ENCODE measurements at regions not wholly inside any gene's neighbourhood (a gene's known extent, or its start where the extent isn't known, plus 50 kb on each side); places are given as distances from the start of the nearest gene placed in this dataset.

GRCh38 chr3:147755310-147755709 lies 346.1 kb downstream of the ZIC1 start:
- no peaks in the 10 kb centered on the region for H3K4me1 ChIP-seq

GRCh38 chr3:147756476-147756875 lies 347.3 kb downstream of the ZIC1 start:
- H3K4me1 ChIP-seq = no peaks in the 10 kb centered on the region
- no peak overlapping the region for H3K9ac ChIP-seq
- no peaks in the 10 kb centered on the region for H3K27me3 ChIP-seq
- H3K9me3 ChIP-seq (replicated peaks in 1 of 11) = no peaks in the 10 kb centered on the region
- no peak overlapping the region for H3K27ac ChIP-seq
- H4K20me1 ChIP-seq = no peaks in the 10 kb centered on the region
- no peak for TF ChIP-seq Cebpa-rat (IDR thresholded peaks at IDR 0.05)
- H3K36me3 ChIP-seq = no peaks in the 10 kb centered on the region
- no peak overlapping the region for H3K4me2 ChIP-seq
- H3K4me3 ChIP-seq = no peak overlapping the region

More at GRCh38 chr3:147755310-147755709, 346.1 kb downstream of the ZIC1 start:
- no peak overlapping the region for H3K9ac ChIP-seq
- H3K36me3 ChIP-seq = no peaks in the 10 kb centered on the region
- H3K27ac ChIP-seq = no peak overlapping the region
- no peak for TF ChIP-seq Cebpa-rat (IDR thresholded peaks at IDR 0.05)
- no peak overlapping the region for H3K4me3 ChIP-seq
- no peak overlapping the region for H3K4me2 ChIP-seq
- H3K27me3 ChIP-seq = no peaks in the 10 kb centered on the region
- H3K9me3 ChIP-seq (replicated peaks in 1 of 11) = peaks cover 0 to 5% (median 3%) of the 10 kb centered on the region in 11 experiments; a peak in 7 of 22 replicates
- H4K20me1 ChIP-seq = no peaks in the 10 kb centered on the region

GRCh38 chr3:147757866-147758265 lies 348.7 kb downstream of the ZIC1 start:
- H3K9ac ChIP-seq = no peak overlapping the region
- H3K4me1 ChIP-seq = no peaks in the 10 kb centered on the region
- no peak overlapping the region for H3K4me2 ChIP-seq
- no peak for TF ChIP-seq Cebpa-rat (IDR thresholded peaks at IDR 0.05)
- no peaks in the 10 kb centered on the region for H3K27me3 ChIP-seq
- no peaks in the 10 kb centered on the region for H3K36me3 ChIP-seq
- H4K20me1 ChIP-seq = no peaks in the 10 kb centered on the region
- H3K27ac ChIP-seq = no peak overlapping the region
- H3K4me3 ChIP-seq = no peak overlapping the region
- no peaks in the 10 kb centered on the region for H3K9me3 ChIP-seq (replicated peaks in 1 of 11)

- no peaks in the 10 kb centered on the region for H3K9me3 ChIP-seq (replicated peaks in 1 of 11)
- no peak overlapping the region for H3K4me2 ChIP-seq
- no peak overlapping the region for H3K27ac ChIP-seq
- no peaks in the 10 kb centered on the region for H4K20me1 ChIP-seq
- H3K4me1 ChIP-seq = no peaks in the 10 kb centered on the region
- H3K36me3 ChIP-seq = no peaks in the 10 kb centered on the region
- no peak for TF ChIP-seq Cebpa-rat (IDR thresholded peaks at IDR 0.05)
- no peak overlapping the region for H3K9ac ChIP-seq
- no peaks in the 10 kb centered on the region for H3K27me3 ChIP-seq
- no peak overlapping the region for H3K4me3 ChIP-seq
Measured at GRCh38 chr3:147758771-147759170, 349.6 kb downstream of the ZIC1 start.

- H3K4me3 ChIP-seq = no peak overlapping the region
- H3K4me2 ChIP-seq = no peak overlapping the region
- no peak overlapping the region for H3K27ac ChIP-seq
- no peak overlapping the region for H3K9ac ChIP-seq
- H3K36me3 ChIP-seq = no peaks in the 10 kb centered on the region
- no peaks in the 10 kb centered on the region for H3K27me3 ChIP-seq
- no peaks in the 10 kb centered on the region for H3K4me1 ChIP-seq
- H3K9me3 ChIP-seq (replicated peaks in 1 of 11) = no peaks in the 10 kb centered on the region
- no peak for TF ChIP-seq Cebpa-rat (IDR thresholded peaks at IDR 0.05)
- H4K20me1 ChIP-seq = no peaks in the 10 kb centered on the region
Measured at GRCh38 chr3:147760085-147760484, 350.9 kb downstream of the ZIC1 start.

GRCh38 chr3:147760941-147761340 lies 351.8 kb downstream of the ZIC1 start:
- no peaks in the 10 kb centered on the region for H3K27me3 ChIP-seq
- H3K9ac ChIP-seq = no peak overlapping the region
- H3K27ac ChIP-seq = no peak overlapping the region
- TF ChIP-seq Cebpa-rat (IDR thresholded peaks at IDR 0.05) = no peak
- H3K36me3 ChIP-seq = no peaks in the 10 kb centered on the region
- no peaks in the 10 kb centered on the region for H3K4me1 ChIP-seq
- H3K9me3 ChIP-seq (replicated peaks in 1 of 11) = no peaks in the 10 kb centered on the region
- no peak overlapping the region for H3K4me2 ChIP-seq
- H3K4me3 ChIP-seq = no peak overlapping the region
- H4K20me1 ChIP-seq = no peaks in the 10 kb centered on the region

- H4K20me1 ChIP-seq = no peaks in the 10 kb centered on the region
- no peak for TF ChIP-seq Cebpa-rat (IDR thresholded peaks at IDR 0.05)
- no peak overlapping the region for H3K4me3 ChIP-seq
- H3K27ac ChIP-seq = no peak overlapping the region
- no peak overlapping the region for H3K9ac ChIP-seq
- H3K4me1 ChIP-seq = no peaks in the 10 kb centered on the region
- H3K27me3 ChIP-seq = no peaks in the 10 kb centered on the region
- no peaks in the 10 kb centered on the region for H3K36me3 ChIP-seq
- H3K9me3 ChIP-seq (replicated peaks in 1 of 11) = no peaks in the 10 kb centered on the region
- H3K4me2 ChIP-seq = no peak overlapping the region
Measured at GRCh38 chr3:147773116-147773630, 364.0 kb downstream of the ZIC1 start.

GRCh38 chr3:147775411-147775810 lies 366.2 kb downstream of the ZIC1 start:
- no peaks in the 10 kb centered on the region for H3K9me3 ChIP-seq (replicated peaks in 1 of 11)
- H3K9ac ChIP-seq = no peak overlapping the region
- H3K27ac ChIP-seq = no peak overlapping the region
- H3K4me2 ChIP-seq = no peak overlapping the region
- H3K27me3 ChIP-seq = no peaks in the 10 kb centered on the region
- no peaks in the 10 kb centered on the region for H3K4me1 ChIP-seq
- H4K20me1 ChIP-seq = no peaks in the 10 kb centered on the region
- no peaks in the 10 kb centered on the region for H3K36me3 ChIP-seq
- H3K4me3 ChIP-seq = no peak overlapping the region
- no peak for TF ChIP-seq Cebpa-rat (IDR thresholded peaks at IDR 0.05)

- TF ChIP-seq Cebpa-rat (IDR thresholded peaks at IDR 0.05) = no peak
- no peaks in the 10 kb centered on the region for H4K20me1 ChIP-seq
- H3K36me3 ChIP-seq = no peaks in the 10 kb centered on the region
Measured at GRCh38 chr3:147775816-147776530, 366.8 kb downstream of the ZIC1 start.

GRCh38 chr3:147793841-147794240 lies 384.7 kb downstream of the ZIC1 start:
- no peaks in the 10 kb centered on the region for H3K27me3 ChIP-seq
- H3K4me3 ChIP-seq = no peak overlapping the region
- no peaks in the 10 kb centered on the region for H3K4me1 ChIP-seq
- no peaks in the 10 kb centered on the region for H3K9me3 ChIP-seq (replicated peaks in 1 of 11)
- no peak for TF ChIP-seq Cebpa-rat (IDR thresholded peaks at IDR 0.05)
- no peaks in the 10 kb centered on the region for H4K20me1 ChIP-seq
- no peak overlapping the region for H3K4me2 ChIP-seq
- no peak overlapping the region for H3K9ac ChIP-seq
- H3K36me3 ChIP-seq = no peaks in the 10 kb centered on the region
- no peak overlapping the region for H3K27ac ChIP-seq

More at GRCh38 chr3:147775816-147776530, 366.8 kb downstream of the ZIC1 start:
- Histone ChIP-seq H3K4me3 (no peak overlapping the region), H3K27me3 (no peaks in the 10 kb centered on the region), H3K4me1 (no peaks in the 10 kb centered on the region), H3K4me2 (no peak overlapping the region), H3K9ac (no peak overlapping the region), H3K9me3 (replicated peaks in 1 of 11) (no peaks in the 10 kb centered on the region), H3K27ac (no peak overlapping the region)
